OCI-M2 (cell line): ENCODE measurements at regions not wholly inside any gene's neighbourhood (a gene's known extent, or its start where the extent isn't known, plus 50 kb on each side); places are given as distances from the start of the nearest gene placed in this dataset.

ENCODE experiments used
- DNase-seq: peaks from one replicate; lab custom pipeline; 2025; ENCODE audit not compliant: unreplicated experiment; lab: John Stamatoyannopoulos, UW

GRCh38 chr2:8202132-8202531, 479.7 kb upstream of the ID2 start:
- DNase-seq = no peak

- DNase-seq = no peak
Observed at GRCh38 chr2:8203364-8203763, 478.5 kb upstream of the ID2 start.

- no peak for DNase-seq
Observed at GRCh38 chr2:8204711-8205110, 477.1 kb upstream of the ID2 start.

GRCh38 chr2:8209494-8209893, 472.4 kb upstream of the ID2 start:
- no peak for DNase-seq

GRCh38 chr2:8211384-8211783, 470.5 kb upstream of the ID2 start:
- no peak for DNase-seq

GRCh38 chr2:8212239-8212638, 469.6 kb upstream of the ID2 start:
- no peak for DNase-seq

- DNase-seq = no peak
Observed at GRCh38 chr2:8214036-8214615, 467.7 kb upstream of the ID2 start.

- DNase-seq = no peak
Observed at GRCh38 chr2:8215159-8215863, 466.5 kb upstream of the ID2 start.

GRCh38 chr2:8215982-8216381, 465.9 kb upstream of the ID2 start:
- no peak for DNase-seq

- no peak for DNase-seq
Observed at GRCh38 chr2:8216397-8216796, 465.5 kb upstream of the ID2 start.

GRCh38 chr2:8217468-8218030, 464.3 kb upstream of the ID2 start:
- DNase-seq = no peak

- no peak for DNase-seq
Observed at GRCh38 chr2:8219096-8219495, 462.8 kb upstream of the ID2 start.

- no peak for DNase-seq
Observed at GRCh38 chr2:8219631-8220355, 462.1 kb upstream of the ID2 start.

- DNase-seq = no peak
Observed at GRCh38 chr2:8222979-8223694, 458.7 kb upstream of the ID2 start.

GRCh38 chr2:8223695-8224346, 458.0 kb upstream of the ID2 start:
- no peak for DNase-seq

GRCh38 chr2:8224347-8225190, 457.3 kb upstream of the ID2 start:
- DNase-seq = no peak

GRCh38 chr2:8225266-8225665, 456.6 kb upstream of the ID2 start:
- DNase-seq = no peak

- no peak for DNase-seq
Observed at GRCh38 chr2:8225798-8226197, 456.1 kb upstream of the ID2 start.

GRCh38 chr2:8229546-8229986, 452.3 kb upstream of the ID2 start:
- no peak for DNase-seq

- DNase-seq = no peak
Observed at GRCh38 chr2:8230466-8230865, 451.4 kb upstream of the ID2 start.
